ENCODE measurements at regions not wholly inside any gene's neighbourhood (a gene's known extent, or its start where the extent isn't known, plus 50 kb on each side); places are given as distances from the start of the nearest gene placed in this dataset.

- WGBS, 2 donors = 35 to 51% methylated on average over 4 of the region's 4 CpGs
- no peaks in the 10 kb centered on the region for H3K27me3 ChIP-seq
- no peaks in the 10 kb centered on the region for H3K9me3 ChIP-seq
- intact Hi-C loops (cut with DNase I; ENCODE audit: low total_unique reads) = no loop called here
- no peaks in the 10 kb centered on the region for H3K36me3 ChIP-seq (ENCODE audit: low read depth, missing control alignments)
- H3K27ac ChIP-seq = peak overlapping the region in 1 of 2 donors; percentile 32
- no peak overlapping the region for H3K4me3 ChIP-seq
- TF ChIP-seq CTCF (IDR thresholded peaks at IDR 0.05) (no peak), POLR2A (IDR thresholded peaks at IDR 0.05) (no peak)
- no peak for DNase-seq
- H3K4me1 ChIP-seq = no peaks in the 10 kb centered on the region
Observed at GRCh38 chr6:130507666-130508028, 141.8 kb downstream of the TMEM200A start.

GRCh38 chr6:130513770-130514169 is 148.0 kb downstream of the TMEM200A start:
- H3K36me3 ChIP-seq (ENCODE audit: low read depth, missing control alignments) = no peaks in the 10 kb centered on the region
- WGBS, 2 donors = 39 to 55% methylated on average over 3 of the region's 3 CpGs

GRCh38 chr6:130514712-130515111 is 148.9 kb downstream of the TMEM200A start:
- Histone ChIP-seq H3K9me3 (no peaks in the 10 kb centered on the region), H3K36me3 (ENCODE audit: low read depth, missing control alignments) (no peaks in the 10 kb centered on the region), H3K27me3 (no peaks in the 10 kb centered on the region), H3K4me1 (peaks cover 9% of the 10 kb centered on the region), H3K27ac (peak overlapping the region in 1 of 2 donors; percentile 8), H3K4me3 (no peak overlapping the region)
- WGBS, 2 donors = 76 to 77% methylated on average over 3 of the region's 3 CpGs
- no peak for TF ChIP-seq POLR2A (IDR thresholded peaks at IDR 0.05)
- TF ChIP-seq CTCF (IDR thresholded peaks at IDR 0.05) = no peak
- no peak for DNase-seq
- intact Hi-C loops (cut with DNase I; ENCODE audit: low total_unique reads) = no loop called here

More at GRCh38 chr6:130513770-130514169, 148.0 kb downstream of the TMEM200A start:
- H3K4me1 ChIP-seq = peaks cover 9% of the 10 kb centered on the region
- peak; percentile 49 for DNase-seq
- TF ChIP-seq CTCF (IDR thresholded peaks at IDR 0.05) (no peak), POLR2A (IDR thresholded peaks at IDR 0.05) (no peak)
- peak overlapping the region in 1 of 2 donors; percentile 0 for H3K27ac ChIP-seq
- H3K27me3 ChIP-seq = no peaks in the 10 kb centered on the region
- no peak overlapping the region for H3K4me3 ChIP-seq
- no peaks in the 10 kb centered on the region for H3K9me3 ChIP-seq
- intact Hi-C loops (cut with DNase I; ENCODE audit: low total_unique reads) = no loop called here

- Histone ChIP-seq H3K4me3 (no peak overlapping the region), H3K9me3 (no peaks in the 10 kb centered on the region), H3K27ac (no peak overlapping the region), H3K27me3 (no peaks in the 10 kb centered on the region), H3K36me3 (ENCODE audit: low read depth, missing control alignments) (no peaks in the 10 kb centered on the region), H3K4me1 (peaks cover 9% of the 10 kb centered on the region)
- DNase-seq = no peak
- TF ChIP-seq CTCF (IDR thresholded peaks at IDR 0.05) = no peak
- TF ChIP-seq POLR2A (IDR thresholded peaks at IDR 0.05) = no peak
- WGBS, 2 donors = 69 to 81% methylated on average over 4 of the region's 4 CpGs
- intact Hi-C loops (cut with DNase I; ENCODE audit: low total_unique reads) = no loop called here
Observed at GRCh38 chr6:130515306-130515705, 149.5 kb downstream of the TMEM200A start.

GRCh38 chr6:130516604-130517003 is 150.8 kb downstream of the TMEM200A start:
- intact Hi-C loops (cut with DNase I; ENCODE audit: low total_unique reads) = no loop called here
- Histone ChIP-seq H3K27ac (no peak overlapping the region), H3K27me3 (no peaks in the 10 kb centered on the region), H3K4me3 (no peak overlapping the region), H3K36me3 (ENCODE audit: low read depth, missing control alignments) (no peaks in the 10 kb centered on the region), H3K4me1 (peaks cover 9% of the 10 kb centered on the region), H3K9me3 (no peaks in the 10 kb centered on the region)
- DNase-seq = no peak
- no peak for TF ChIP-seq CTCF (IDR thresholded peaks at IDR 0.05)
- TF ChIP-seq POLR2A (IDR thresholded peaks at IDR 0.05) = no peak
- 89 to 92% methylated on average over 4 of the region's 4 CpGs for WGBS, 2 donors
